ENCODE measurements at regions not wholly inside any gene's neighbourhood (a gene's known extent, or its start where the extent isn't known, plus 50 kb on each side); places are given as distances from the start of the nearest gene placed in this dataset.

DNA sequence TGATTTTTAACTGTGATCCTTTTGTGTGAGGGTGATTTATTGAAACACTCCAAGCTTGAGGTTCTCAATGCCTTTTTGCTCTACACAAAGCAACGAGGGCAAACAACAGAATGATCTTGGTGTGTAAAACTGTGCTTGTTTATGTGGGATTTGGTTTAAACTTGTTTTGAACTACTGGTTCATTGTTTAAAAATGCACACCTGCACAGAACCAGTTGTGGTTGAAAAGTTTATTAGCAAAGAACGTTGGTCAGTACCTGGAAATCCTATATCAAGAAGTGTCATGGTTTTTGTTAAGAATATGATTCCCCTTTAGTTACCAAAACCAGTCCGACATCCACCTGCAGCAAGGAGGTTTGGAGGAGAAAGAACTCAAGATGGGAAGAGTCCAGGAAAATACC is 239.4 kb downstream of the WNT5A start:
- ChIA-PET POLR2A (no interaction called here), CTCF (no interaction called here), RAD21 (ENCODE audit: unreplicated experiment) (no interaction called here), SMC1A (ENCODE audit: uncharacterized antibody, unreplicated experiment) (no interaction called here)
- Histone ChIP-seq H3K9ac (ENCODE audit: control insufficient read depth, insufficient read depth, low read length) (no peak overlapping the region), H2AFZ (ENCODE audit: control insufficient read depth, low read depth, low read length) (no peak overlapping the region), H3K27me3 (replicated peaks in 1 of 2; ENCODE audit: control insufficient read depth in 2 of 2, insufficient read depth in 2 of 2, low read length in 1 of 2) (no peaks in the 10 kb centered on the region), H3K4me2 (ENCODE audit: control insufficient read depth, insufficient read depth) (no peak overlapping the region), H3K79me2 (ENCODE audit: control insufficient read depth, insufficient read depth, low read length) (no peaks in the 10 kb centered on the region), H3K9me3 (replicated peaks; ENCODE audit: control insufficient read depth, insufficient read depth, low read length) (no peaks in the 10 kb centered on the region), H3K27ac (ENCODE audit: control insufficient read depth, insufficient read depth) (no peak overlapping the region), H3K4me1 (ENCODE audit: control insufficient read depth, insufficient read depth, low read length) (no peaks in the 10 kb centered on the region), H3K36me3 (ENCODE audit: control insufficient read depth in 2 of 2, insufficient read depth in 2 of 2, low read length in 1 of 2) (no peaks in the 10 kb centered on the region), H4K20me1 (ENCODE audit: control insufficient read depth, insufficient read depth) (no peaks in the 10 kb centered on the region), H3K4me3 (no peak overlapping the region)
- DNase-seq (ENCODE audit: low read depth, low spot score) (no peak), ATAC-seq (no peak), FAIRE-seq (no peak)
- intact Hi-C loops (cut with micrococcal nuclease; ENCODE audit: unreplicated experiment) = no loop called here
- 7% methylated on average over 3 of the region's 3 CpGs for WGBS (ENCODE audit: insufficient coverage, insufficient replicate concordance, low lambda C conversion rate, missing lambda C conversion rate)
- no TSS peak for BruUV-seq (replicated peaks)
- TF ChIP-seq MXI1 (IDR thresholded peaks at IDR 0.05; ENCODE audit: low read depth, low read length) (no peak), SREBF1 (IDR thresholded peaks at IDR 0.05; ENCODE audit: low read length) (no peak), POU2F2 (IDR thresholded peaks at IDR 0.05; ENCODE audit: borderline replicate concordance, low read depth, low read length) (no peak)
- in situ Hi-C loops (cut with MboI) = no loop called here

GRCh38 chr3:55246033-55246432 is 241.1 kb downstream of the WNT5A start:
- no TSS peak for BruUV-seq (replicated peaks)
- Histone ChIP-seq H3K9me3 (replicated peaks; ENCODE audit: control insufficient read depth, insufficient read depth, low read length) (no peaks in the 10 kb centered on the region), H3K4me1 (ENCODE audit: control insufficient read depth, insufficient read depth, low read length) (no peaks in the 10 kb centered on the region), H4K20me1 (ENCODE audit: control insufficient read depth, insufficient read depth) (no peaks in the 10 kb centered on the region), H3K4me2 (ENCODE audit: control insufficient read depth, insufficient read depth) (no peak overlapping the region), H3K36me3 (ENCODE audit: control insufficient read depth in 2 of 2, insufficient read depth in 2 of 2, low read length in 1 of 2) (no peaks in the 10 kb centered on the region), H3K9ac (ENCODE audit: control insufficient read depth, insufficient read depth, low read length) (no peak overlapping the region), H3K79me2 (ENCODE audit: control insufficient read depth, insufficient read depth, low read length) (no peaks in the 10 kb centered on the region), H2AFZ (ENCODE audit: control insufficient read depth, low read depth, low read length) (no peak overlapping the region), H3K27ac (ENCODE audit: control insufficient read depth, insufficient read depth) (no peak overlapping the region), H3K27me3 (replicated peaks in 1 of 2; ENCODE audit: control insufficient read depth in 2 of 2, insufficient read depth in 2 of 2, low read length in 1 of 2) (no peaks in the 10 kb centered on the region), H3K4me3 (no peak overlapping the region)
- 18% methylated on average over 5 of the region's 5 CpGs for WGBS (ENCODE audit: insufficient coverage, insufficient replicate concordance, low lambda C conversion rate, missing lambda C conversion rate)
- DNase-seq (ENCODE audit: low read depth, low spot score) (no peak), ATAC-seq (no peak), FAIRE-seq (no peak)
- ChIA-PET POLR2A (no interaction called here), RAD21 (ENCODE audit: unreplicated experiment) (no interaction called here), SMC1A (ENCODE audit: uncharacterized antibody, unreplicated experiment) (no interaction called here), CTCF (no interaction called here)
- TF ChIP-seq, protein P1, sequence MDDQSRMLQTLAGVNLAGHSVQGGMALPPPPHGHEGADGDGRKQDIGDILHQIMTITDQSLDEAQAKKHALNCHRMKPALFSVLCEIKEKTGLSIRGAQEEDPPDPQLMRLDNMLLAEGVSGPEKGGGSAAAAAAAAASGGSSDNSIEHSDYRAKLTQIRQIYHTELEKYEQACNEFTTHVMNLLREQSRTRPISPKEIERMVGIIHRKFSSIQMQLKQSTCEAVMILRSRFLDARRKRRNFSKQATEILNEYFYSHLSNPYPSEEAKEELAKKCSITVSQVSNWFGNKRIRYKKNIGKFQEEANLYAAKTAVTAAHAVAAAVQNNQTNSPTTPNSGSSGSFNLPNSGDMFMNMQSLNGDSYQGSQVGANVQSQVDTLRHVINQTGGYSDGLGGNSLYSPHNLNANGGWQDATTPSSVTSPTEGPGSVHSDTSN (IDR thresholded peaks at IDR 0.05; ENCODE audit: insufficient replicate concordance, low read depth, low read length) = no peak
- TF ChIP-seq ESRRA (IDR thresholded peaks at IDR 0.05; ENCODE audit: low read length) (no peak), ZNF687 (IDR thresholded peaks at IDR 0.05) (no peak), SMARCA5 (IDR thresholded peaks at IDR 0.05) (no peak), TBL1XR1 (IDR thresholded peaks at IDR 0.05; ENCODE audit: low read depth, low read length) (no peak), ATF7 (IDR thresholded peaks at IDR 0.05; ENCODE audit: low read depth) (no peak), KAT2A (conservative IDR thresholded peaks at IDR 0.05; ENCODE audit: control insufficient read depth, low read depth, low read length) (no peak), IRF4 (IDR thresholded peaks at IDR 0.05; ENCODE audit: low read depth, low read length) (no peak), CHD4 (IDR thresholded peaks at IDR 0.05) (no peak), BACH1 (IDR thresholded peaks at IDR 0.05; ENCODE audit: borderline replicate concordance) (no peak), HCFC1 (IDR thresholded peaks at IDR 0.05; ENCODE audit: low read length) (no peak), NBN (IDR thresholded peaks at IDR 0.05) (no peak)
- in situ Hi-C loops (cut with MboI) (no loop called here), intact Hi-C loops (cut with micrococcal nuclease; ENCODE audit: unreplicated experiment) (no loop called here)

Data from GM12878 (cell line).